HG03025 (cell line): ENCODE measurements at regions not wholly inside any gene's neighbourhood (a gene's known extent, or its start where the extent isn't known, plus 50 kb on each side); places are given as distances from the start of the nearest gene placed in this dataset.

Experiments
- ATAC-seq: cut with Tn5 transposase; IDR thresholded peaks from one replicate; pipeline ENCODE4 v1.9.1; 2021; ENCODE audit warnings: mild to moderate bottlenecking, moderate library complexity; ENCODE audit not compliant: unreplicated experiment, low FRiP score

- ATAC-seq: no peak
Measured at GRCh38 chr10:31647861-31648260, 280.8 kb downstream of the ARHGAP12 start.

- ATAC-seq: no peak
Measured at GRCh38 chr10:31646519-31646918, 282.1 kb downstream of the ARHGAP12 start.

GRCh38 chr10:31645786-31646185 is 282.8 kb downstream of the ARHGAP12 start:
- ATAC-seq: no peak

- no peak for ATAC-seq
Measured at GRCh38 chr10:31644931-31645633, 283.5 kb downstream of the ARHGAP12 start.

GRCh38 chr10:31642281-31642680 is 286.4 kb downstream of the ARHGAP12 start:
- ATAC-seq: no peak

- ATAC-seq: no peak
Measured at GRCh38 chr10:31635415-31636065, 293.1 kb downstream of the ARHGAP12 start.

GRCh38 chr10:31635009-31635408 is 293.6 kb downstream of the ARHGAP12 start:
- no peak for ATAC-seq

GRCh38 chr10:31630861-31631567 is 297.6 kb downstream of the ARHGAP12 start:
- ATAC-seq: no peak

GRCh38 chr10:31625566-31625965 is 303.1 kb downstream of the ARHGAP12 start:
- no peak for ATAC-seq

GRCh38 chr10:31624611-31625010 is 304.0 kb downstream of the ARHGAP12 start:
- no peak for ATAC-seq

GRCh38 chr10:31623947-31624346 is 304.7 kb downstream of the ARHGAP12 start:
- no peak for ATAC-seq

GRCh38 chr10:31623466-31623865 is 304.4 kb downstream of the ZEB1 start:
- no peak for ATAC-seq

GRCh38 chr10:31622978-31623377 is 304.0 kb downstream of the ZEB1 start:
- no peak for ATAC-seq

GRCh38 chr10:31621733-31622132 is 302.7 kb downstream of the ZEB1 start:
- ATAC-seq: no peak

GRCh38 chr10:31620226-31621151 is 301.5 kb downstream of the ZEB1 start:
- no peak for ATAC-seq

- ATAC-seq: no peak
Measured at GRCh38 chr10:31619531-31620061, 300.6 kb downstream of the ZEB1 start.

- no peak for ATAC-seq
Measured at GRCh38 chr10:31618541-31619291, 299.7 kb downstream of the ZEB1 start.

- ATAC-seq: no peak
Measured at GRCh38 chr10:31617757-31618156, 298.7 kb downstream of the ZEB1 start.

GRCh38 chr10:31617133-31617532 is 298.1 kb downstream of the ZEB1 start:
- ATAC-seq: no peak

- ATAC-seq: no peak
Measured at GRCh38 chr10:31615129-31615528, 296.1 kb downstream of the ZEB1 start.
